ENCODE measurements at regions not wholly inside any gene's neighbourhood (a gene's known extent, or its start where the extent isn't known, plus 50 kb on each side); places are given as distances from the start of the nearest gene placed in this dataset.
A peak's percentile ranks its signal among the peaks of the same experiment; 100 is the strongest.

DNA sequence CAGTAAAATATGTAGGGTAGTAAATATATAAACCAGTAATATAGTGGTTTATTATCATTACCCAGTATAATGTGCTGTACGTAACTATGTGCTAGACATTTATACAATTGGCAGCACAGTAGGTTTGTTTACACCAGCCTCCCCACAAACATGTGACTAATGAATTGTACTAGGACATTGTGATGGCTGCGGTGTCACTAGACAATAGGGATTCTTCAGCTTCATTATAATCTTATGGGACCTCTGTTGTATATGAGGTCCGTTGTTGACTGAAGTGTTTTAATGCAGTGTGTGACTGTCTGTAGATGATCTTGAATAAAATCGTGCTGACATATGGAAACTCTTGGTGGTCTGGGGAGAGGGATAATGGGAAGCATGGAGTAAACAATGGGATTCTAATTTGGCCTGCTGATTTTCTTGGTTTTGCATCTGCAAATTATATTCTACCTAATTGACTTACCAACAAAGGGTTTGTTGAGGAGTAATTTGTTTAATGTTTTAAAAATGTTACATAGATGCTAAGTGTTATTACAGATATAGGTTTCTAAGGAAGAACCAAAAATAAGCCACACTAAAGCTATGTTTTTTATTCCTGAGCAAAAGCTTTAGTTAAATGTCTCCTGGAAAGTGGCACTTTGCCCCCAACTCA lies 496.5 kb upstream of the TBL1XR1 start:
- peak overlapping the region; percentile 23 for H3K4me2 ChIP-seq (ENCODE audit: insufficient read depth, low read length)

GRCh38 chr3:177694316-177694715 lies 497.0 kb upstream of the TBL1XR1 start:
- no peak overlapping the region for H3K27ac ChIP-seq (ENCODE audit: low read depth, low read length)
- H3K27me3 ChIP-seq (ENCODE audit: insufficient read depth, low read length), result no peaks in the 10 kb centered on the region
- H3K4me2 ChIP-seq (ENCODE audit: insufficient read depth, low read length), result peak overlapping the region; percentile 23
- no peaks in the 10 kb centered on the region for H4K20me1 ChIP-seq (ENCODE audit: insufficient read depth, low read length)
- H3K36me3 ChIP-seq (ENCODE audit: insufficient read depth, low read length), result no peaks in the 10 kb centered on the region
- TF ChIP-seq, protein P1, sequence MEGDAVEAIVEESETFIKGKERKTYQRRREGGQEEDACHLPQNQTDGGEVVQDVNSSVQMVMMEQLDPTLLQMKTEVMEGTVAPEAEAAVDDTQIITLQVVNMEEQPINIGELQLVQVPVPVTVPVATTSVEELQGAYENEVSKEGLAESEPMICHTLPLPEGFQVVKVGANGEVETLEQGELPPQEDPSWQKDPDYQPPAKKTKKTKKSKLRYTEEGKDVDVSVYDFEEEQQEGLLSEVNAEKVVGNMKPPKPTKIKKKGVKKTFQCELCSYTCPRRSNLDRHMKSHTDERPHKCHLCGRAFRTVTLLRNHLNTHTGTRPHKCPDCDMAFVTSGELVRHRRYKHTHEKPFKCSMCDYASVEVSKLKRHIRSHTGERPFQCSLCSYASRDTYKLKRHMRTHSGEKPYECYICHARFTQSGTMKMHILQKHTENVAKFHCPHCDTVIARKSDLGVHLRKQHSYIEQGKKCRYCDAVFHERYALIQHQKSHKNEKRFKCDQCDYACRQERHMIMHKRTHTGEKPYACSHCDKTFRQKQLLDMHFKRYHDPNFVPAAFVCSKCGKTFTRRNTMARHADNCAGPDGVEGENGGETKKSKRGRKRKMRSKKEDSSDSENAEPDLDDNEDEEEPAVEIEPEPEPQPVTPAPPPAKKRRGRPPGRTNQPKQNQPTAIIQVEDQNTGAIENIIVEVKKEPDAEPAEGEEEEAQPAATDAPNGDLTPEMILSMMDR (IDR thresholded peaks at IDR 0.05; ENCODE audit: extremely low read depth, low read depth, low read length), result no peak
- H3K4me1 ChIP-seq (ENCODE audit: insufficient read depth, low read length), result peaks cover 11% of the 10 kb centered on the region
- H3K4me3 ChIP-seq (ENCODE audit: insufficient read depth, low read length), result no peak overlapping the region
- H2AFZ ChIP-seq (ENCODE audit: low read length), result peak overlapping the region; percentile 53
- no peaks in the 10 kb centered on the region for H3K9me3 ChIP-seq (ENCODE audit: low read depth, low read length)
- H3K79me2 ChIP-seq (ENCODE audit: insufficient read depth, low read length), result no peaks in the 10 kb centered on the region
- DNase-seq (ENCODE audit: insufficient read length, low spot score, missing footprints), result peak; percentile 37

More for the DNA sequence above, 496.5 kb upstream of the TBL1XR1 start:
- no peaks in the 10 kb centered on the region for H3K36me3 ChIP-seq (ENCODE audit: insufficient read depth, low read length)
- no peaks in the 10 kb centered on the region for H3K9me3 ChIP-seq (ENCODE audit: low read depth, low read length)
- no peaks in the 10 kb centered on the region for H4K20me1 ChIP-seq (ENCODE audit: insufficient read depth, low read length)
- peaks cover 11% of the 10 kb centered on the region for H3K4me1 ChIP-seq (ENCODE audit: insufficient read depth, low read length)
- H2AFZ ChIP-seq (ENCODE audit: low read length), result peak overlapping the region; percentile 53
- no peaks in the 10 kb centered on the region for H3K79me2 ChIP-seq (ENCODE audit: insufficient read depth, low read length)
- DNase-seq (ENCODE audit: insufficient read length, low spot score, missing footprints), result no peak
- H3K27me3 ChIP-seq (ENCODE audit: insufficient read depth, low read length), result no peaks in the 10 kb centered on the region
- TF ChIP-seq, protein P1 (IDR thresholded peaks at IDR 0.05; ENCODE audit: extremely low read depth, low read depth, low read length), result no peak
- H3K27ac ChIP-seq (ENCODE audit: low read depth, low read length), result no peak overlapping the region
- no peak overlapping the region for H3K4me3 ChIP-seq (ENCODE audit: insufficient read depth, low read length)

GRCh38 chr3:177694951-177695350 lies 497.7 kb upstream of the TBL1XR1 start:
- no peak overlapping the region for H2AFZ ChIP-seq (ENCODE audit: low read length)
- TF ChIP-seq, protein P1 (IDR thresholded peaks at IDR 0.05; ENCODE audit: extremely low read depth, low read depth, low read length), result no peak
- no peaks in the 10 kb centered on the region for H3K9me3 ChIP-seq (ENCODE audit: low read depth, low read length)
- H3K4me3 ChIP-seq (ENCODE audit: insufficient read depth, low read length), result no peak overlapping the region
- H4K20me1 ChIP-seq (ENCODE audit: insufficient read depth, low read length), result no peaks in the 10 kb centered on the region
- H3K79me2 ChIP-seq (ENCODE audit: insufficient read depth, low read length), result no peaks in the 10 kb centered on the region
- no peak for DNase-seq (ENCODE audit: insufficient read length, low spot score, missing footprints)
- H3K4me2 ChIP-seq (ENCODE audit: insufficient read depth, low read length), result no peak overlapping the region
- peaks cover 11% of the 10 kb centered on the region for H3K4me1 ChIP-seq (ENCODE audit: insufficient read depth, low read length)
- H3K27ac ChIP-seq (ENCODE audit: low read depth, low read length), result no peak overlapping the region
- H3K27me3 ChIP-seq (ENCODE audit: insufficient read depth, low read length), result no peaks in the 10 kb centered on the region
- H3K36me3 ChIP-seq (ENCODE audit: insufficient read depth, low read length), result no peaks in the 10 kb centered on the region

DNA sequence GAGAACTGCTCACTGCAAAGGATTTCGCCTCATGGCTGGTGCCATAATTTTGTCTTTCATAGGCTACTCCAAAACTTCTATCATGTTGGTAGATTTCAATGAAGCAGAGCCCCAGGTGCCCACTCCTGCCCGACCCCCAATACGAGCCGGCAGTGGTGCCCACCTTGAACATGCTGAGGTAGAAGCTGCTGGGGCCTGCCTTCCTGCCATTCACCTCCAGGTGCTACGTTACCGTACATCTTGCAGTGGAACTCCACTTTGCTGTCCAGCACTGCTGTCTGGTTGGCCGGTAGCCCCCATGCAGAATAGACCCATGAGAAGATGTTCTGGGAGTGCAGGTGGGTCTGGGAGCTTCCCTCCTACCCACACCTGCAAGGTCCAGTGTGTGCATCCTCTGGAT lies 502.8 kb upstream of the TBL1XR1 start:
- H3K4me3 ChIP-seq (ENCODE audit: insufficient read depth, low read length), result no peak overlapping the region
- no peaks in the 10 kb centered on the region for H4K20me1 ChIP-seq (ENCODE audit: insufficient read depth, low read length)
- no peak overlapping the region for H2AFZ ChIP-seq (ENCODE audit: low read length)
- TF ChIP-seq, protein P1 (IDR thresholded peaks at IDR 0.05; ENCODE audit: extremely low read depth, low read depth, low read length), result no peak
- DNase-seq (ENCODE audit: insufficient read length, low spot score, missing footprints), result no peak
- H3K4me1 ChIP-seq (ENCODE audit: insufficient read depth, low read length), result no peaks in the 10 kb centered on the region
- H3K36me3 ChIP-seq (ENCODE audit: insufficient read depth, low read length), result no peaks in the 10 kb centered on the region
- H3K27ac ChIP-seq (ENCODE audit: low read depth, low read length), result no peak overlapping the region
- H3K79me2 ChIP-seq (ENCODE audit: insufficient read depth, low read length), result no peaks in the 10 kb centered on the region
- no peak overlapping the region for H3K4me2 ChIP-seq (ENCODE audit: insufficient read depth, low read length)
- H3K27me3 ChIP-seq (ENCODE audit: insufficient read depth, low read length), result no peaks in the 10 kb centered on the region
- H3K9me3 ChIP-seq (ENCODE audit: low read depth, low read length), result no peaks in the 10 kb centered on the region

All from osteoblast (primary cell).